Brain microvascular endothelial cell (primary cell): ENCODE measurements at regions not wholly inside any gene's neighbourhood (a gene's known extent, or its start where the extent isn't known, plus 50 kb on each side); places are given as distances from the start of the nearest gene placed in this dataset.
"Not testable (repeated sequence)": the region's sequence is repeated elsewhere in the genome, so short reads cannot be mapped to it uniquely, and the experiment has no call there.

ENCODE experiments used
- DNase-seq: peaks from one replicate; pipeline ENCODE4 v3.0.0-alpha.2; 2020
- H3K27ac ChIP-seq: fragments of 250-450 bp; sonication (Bioruptor Pico); 2 replicates; pipeline ENCODE4 v1.5.1; 2020; ENCODE audit warnings: mild to moderate bottlenecking, moderate library complexity
- H3K27me3 ChIP-seq: fragments of 250-450 bp; sonication (Bioruptor Pico); replicated peaks from 2 replicates; pipeline ENCODE4 v1.5.1; 2020; ENCODE audit warnings: mild to moderate bottlenecking
- H3K36me3 ChIP-seq: fragments of 250-450 bp; sonication (Bioruptor Pico); replicated peaks from 2 replicates; pipeline ENCODE4 v1.5.1; 2020; ENCODE audit warnings: mild to moderate bottlenecking
- H3K4me3 ChIP-seq: 2 replicates; pipeline ENCODE4 v1.5.1; 2011; ENCODE audit warnings: low read depth, mild to moderate bottlenecking, control low read depth, low read length, moderate library complexity
- CTCF ChIP-seq: IDR thresholded peaks from 2 replicates; pipeline ENCODE4 v1.5.1; 2011; ENCODE audit warnings: low read depth, mild to moderate bottlenecking, moderate library complexity, low read length, control low read depth, inconsistent platforms; ENCODE audit errors: missing control alignments
- in situ Hi-C: cut with HindIII; loops from 2 replicates; pipeline ENCODE4 v1.10.0; 2017; ENCODE audit warnings: low sequenced_read_pairs, low pct_ligation_motif_present

GRCh38 chr5:100418231-100418630, 116.9 kb upstream of the FAM174A start:
- TF ChIP-seq CTCF, result no peak
- H3K27me3 ChIP-seq, result no peaks in the 10 kb centered on the region
- no peaks in the 10 kb centered on the region for H3K36me3 ChIP-seq
- in situ Hi-C loops, result no loop called here
- H3K27ac ChIP-seq, result no peak overlapping the region
- no peak overlapping the region for H3K4me3 ChIP-seq
- no peak for DNase-seq

- in situ Hi-C loops, result no loop called here
- Histone ChIP-seq H3K27ac (no peak overlapping the region), H3K27me3 (no peaks in the 10 kb centered on the region), H3K36me3 (no peaks in the 10 kb centered on the region), H3K4me3 (no peak overlapping the region)
- DNase-seq, result no peak
- TF ChIP-seq CTCF, result no peak
These were observed 125.5 kb upstream of the FAM174A start for GRCh38 chr5:100409660-100410151.

- no peaks in the 10 kb centered on the region for H3K27me3 ChIP-seq
- H3K36me3 ChIP-seq, result no peaks in the 10 kb centered on the region
- in situ Hi-C loops, result no loop called here
- no peak for DNase-seq
- H3K27ac ChIP-seq, result no peak overlapping the region
- no peak overlapping the region for H3K4me3 ChIP-seq
- TF ChIP-seq CTCF, result no peak
These were observed 128.1 kb upstream of the FAM174A start for GRCh38 chr5:100407053-100407452.

- TF ChIP-seq CTCF, result no peak
- H3K4me3 ChIP-seq, result no peak overlapping the region
- DNase-seq, result no peak
- no peaks in the 10 kb centered on the region for H3K27me3 ChIP-seq
- H3K27ac ChIP-seq, result no peak overlapping the region
- in situ Hi-C loops, result no loop called here
- no peaks in the 10 kb centered on the region for H3K36me3 ChIP-seq
These were observed 128.5 kb upstream of the FAM174A start for GRCh38 chr5:100406640-100407039.

- TF ChIP-seq CTCF, result no peak
- H3K27me3 ChIP-seq, result no peaks in the 10 kb centered on the region
- H3K36me3 ChIP-seq, result no peaks in the 10 kb centered on the region
- in situ Hi-C loops, result no loop called here
- no peak overlapping the region for H3K27ac ChIP-seq
- no peak for DNase-seq
- H3K4me3 ChIP-seq, result no peak overlapping the region
These were observed 133.1 kb upstream of the FAM174A start for GRCh38 chr5:100402071-100402470.

GRCh38 chr5:100401149-100401548, 134.0 kb upstream of the FAM174A start:
- no peak for DNase-seq
- H3K4me3 ChIP-seq, result no peak overlapping the region
- H3K27ac ChIP-seq, result no peak overlapping the region
- no peaks in the 10 kb centered on the region for H3K36me3 ChIP-seq
- no peak for TF ChIP-seq CTCF
- in situ Hi-C loops, result no loop called here
- no peaks in the 10 kb centered on the region for H3K27me3 ChIP-seq

GRCh38 chr5:100398815-100399214, 136.4 kb upstream of the FAM174A start:
- in situ Hi-C loops, H3K36me3 ChIP-seq, DNase-seq, H3K4me3 ChIP-seq, H3K27ac ChIP-seq, H3K27me3 ChIP-seq: not testable (repeated sequence)

GRCh38 chr5:100379254-100379858, 155.8 kb upstream of the FAM174A start:
- H3K27me3 ChIP-seq, H3K36me3 ChIP-seq, in situ Hi-C loops, H3K4me3 ChIP-seq, H3K27ac ChIP-seq, DNase-seq: not testable (repeated sequence)
